ENCODE measurements at regions not wholly inside any gene's neighbourhood (a gene's known extent, or its start where the extent isn't known, plus 50 kb on each side); places are given as distances from the start of the nearest gene placed in this dataset.

GRCh38 chr7:91633013-91633441 is 247.5 kb downstream of the MTERF1 start:
- peaks cover 0 to 2% (median under 1%) of the 10 kb centered on the region in 10 experiments; a peak in 8 of 20 replicates for H3K4me1 ChIP-seq
- no peak for TF ChIP-seq Cebpa-rat (IDR thresholded peaks at IDR 0.05)

GRCh38 chr7:91634485-91635177 is 245.9 kb downstream of the MTERF1 start:
- TF ChIP-seq Cebpa-rat (IDR thresholded peaks at IDR 0.05): no peak
- H3K4me2 ChIP-seq: no peak overlapping the region

More at GRCh38 chr7:91633013-91633441, 247.5 kb downstream of the MTERF1 start:
- H3K4me2 ChIP-seq: no peak overlapping the region
- no peaks in the 10 kb centered on the region for H4K20me1 ChIP-seq
- no peaks in the 10 kb centered on the region for H3K9me3 ChIP-seq (replicated peaks in 1 of 11)
- no peak overlapping the region for H3K9ac ChIP-seq
- no peaks in the 10 kb centered on the region for H3K36me3 ChIP-seq
- no peak overlapping the region for H3K4me3 ChIP-seq
- no peak overlapping the region for H3K27ac ChIP-seq
- no peaks in the 10 kb centered on the region for H3K27me3 ChIP-seq

GRCh38 chr7:91636129-91636724 is 244.3 kb downstream of the MTERF1 start:
- Histone ChIP-seq H3K36me3 (no peaks in the 10 kb centered on the region), H3K4me1 (peaks cover 0 to 12% (median 7%) of the 10 kb centered on the region in 10 experiments; a peak in 8 of 20 replicates), H4K20me1 (no peaks in the 10 kb centered on the region), H3K27ac (no peak overlapping the region), H3K4me3 (no peak overlapping the region), H3K4me2 (no peak overlapping the region), H3K9ac (no peak overlapping the region), H3K27me3 (no peaks in the 10 kb centered on the region), H3K9me3 (replicated peaks in 1 of 11) (no peaks in the 10 kb centered on the region)
- TF ChIP-seq Cebpa-rat (IDR thresholded peaks at IDR 0.05): no peak

More at GRCh38 chr7:91634485-91635177, 245.9 kb downstream of the MTERF1 start:
- Histone ChIP-seq H3K4me3 (no peak overlapping the region), H3K9me3 (replicated peaks in 1 of 11) (no peaks in the 10 kb centered on the region), H3K27me3 (no peaks in the 10 kb centered on the region), H3K27ac (no peak overlapping the region), H3K4me1 (peaks cover 0 to 12% (median 7%) of the 10 kb centered on the region in 10 experiments; a peak in 8 of 20 replicates), H3K9ac (no peak overlapping the region), H3K36me3 (no peaks in the 10 kb centered on the region), H4K20me1 (no peaks in the 10 kb centered on the region)

- H4K20me1 ChIP-seq: no peaks in the 10 kb centered on the region
- H3K27me3 ChIP-seq: no peaks in the 10 kb centered on the region
- no peak overlapping the region for H3K4me2 ChIP-seq
- H3K4me3 ChIP-seq: no peak overlapping the region
- no peaks in the 10 kb centered on the region for H3K9me3 ChIP-seq (replicated peaks in 1 of 11)
- no peak overlapping the region for H3K27ac ChIP-seq
- peaks cover 0 to 12% (median 7%) of the 10 kb centered on the region in 10 experiments; a peak in 8 of 20 replicates for H3K4me1 ChIP-seq
- H3K9ac ChIP-seq: no peak overlapping the region
- no peaks in the 10 kb centered on the region for H3K36me3 ChIP-seq
- TF ChIP-seq Cebpa-rat (IDR thresholded peaks at IDR 0.05): no peak
Measured at GRCh38 chr7:91636728-91637127, 243.8 kb downstream of the MTERF1 start.

GRCh38 chr7:91644256-91644655 is 236.2 kb downstream of the MTERF1 start:
- Histone ChIP-seq H3K4me3 (no peak overlapping the region), H3K9ac (no peak overlapping the region), H3K27me3 (no peaks in the 10 kb centered on the region), H3K4me1 (no peaks in the 10 kb centered on the region), H3K4me2 (no peak overlapping the region), H3K36me3 (no peaks in the 10 kb centered on the region), H3K27ac (no peak overlapping the region), H3K9me3 (replicated peaks in 1 of 11) (0 out of 22 replicates have a peak, but pooled peaks cover 0 to 4% (median 0%) of the 10 kb centered on the region in 11 experiments), H4K20me1 (no peaks in the 10 kb centered on the region)
- no peak for TF ChIP-seq Cebpa-rat (IDR thresholded peaks at IDR 0.05)

GRCh38 chr7:91645542-91645941 is 235.0 kb downstream of the MTERF1 start:
- H3K4me1 ChIP-seq: no peaks in the 10 kb centered on the region
- no peak overlapping the region for H3K4me2 ChIP-seq
- no peak overlapping the region for H3K4me3 ChIP-seq

GRCh38 chr7:91651986-91652385 is 228.5 kb downstream of the MTERF1 start:
- Histone ChIP-seq H3K27me3 (no peaks in the 10 kb centered on the region), H3K4me3 (no peak overlapping the region), H3K4me1 (no peaks in the 10 kb centered on the region), H3K36me3 (no peaks in the 10 kb centered on the region), H3K9me3 (replicated peaks in 1 of 11) (no peaks in the 10 kb centered on the region), H3K9ac (no peak overlapping the region), H3K4me2 (no peak overlapping the region), H4K20me1 (no peaks in the 10 kb centered on the region), H3K27ac (no peak overlapping the region)
- no peak for TF ChIP-seq Cebpa-rat (IDR thresholded peaks at IDR 0.05)

More at GRCh38 chr7:91645542-91645941, 235.0 kb downstream of the MTERF1 start:
- H3K27ac ChIP-seq: no peak overlapping the region
- TF ChIP-seq Cebpa-rat (IDR thresholded peaks at IDR 0.05): no peak
- 0 out of 22 replicates have a peak, but pooled peaks cover 0 to 4% (median 0%) of the 10 kb centered on the region in 11 experiments for H3K9me3 ChIP-seq (replicated peaks in 1 of 11)
- H3K9ac ChIP-seq: no peak overlapping the region
- no peaks in the 10 kb centered on the region for H3K36me3 ChIP-seq
- no peaks in the 10 kb centered on the region for H4K20me1 ChIP-seq
- H3K27me3 ChIP-seq: no peaks in the 10 kb centered on the region

- Histone ChIP-seq H3K9ac (no peak overlapping the region), H3K4me3 (no peak overlapping the region), H3K27ac (no peak overlapping the region), H3K4me2 (no peak overlapping the region), H3K36me3 (no peaks in the 10 kb centered on the region), H3K9me3 (replicated peaks in 1 of 11) (no peaks in the 10 kb centered on the region), H3K4me1 (no peaks in the 10 kb centered on the region), H3K27me3 (no peaks in the 10 kb centered on the region), H4K20me1 (no peaks in the 10 kb centered on the region)
- no peak for TF ChIP-seq Cebpa-rat (IDR thresholded peaks at IDR 0.05)
Measured at GRCh38 chr7:91653286-91653685, 227.2 kb downstream of the MTERF1 start.

- Histone ChIP-seq H3K4me3 (no peak overlapping the region), H3K27ac (no peak overlapping the region), H3K9me3 (replicated peaks in 1 of 11) (no peaks in the 10 kb centered on the region), H3K36me3 (no peaks in the 10 kb centered on the region), H3K4me1 (no peaks in the 10 kb centered on the region), H3K27me3 (no peaks in the 10 kb centered on the region), H3K4me2 (no peak overlapping the region), H3K9ac (no peak overlapping the region), H4K20me1 (no peaks in the 10 kb centered on the region)
- TF ChIP-seq Cebpa-rat (IDR thresholded peaks at IDR 0.05): no peak
Measured at GRCh38 chr7:91655656-91656055, 224.8 kb downstream of the MTERF1 start.

All from BLaER1 treated with 17β-estradiol and CSF1 and Interleukin-3, amounts not matched to agents 10 nM and 100 nM (cell line).